Skeletal muscle tissue (tissue), 3 donors: ENCODE measurements at regions not wholly inside any gene's neighbourhood (a gene's known extent, or its start where the extent isn't known, plus 50 kb on each side); places are given as distances from the start of the nearest gene placed in this dataset.

Experiments
- H3K27ac ChIP-seq: one replicate; pipeline ENCODE4 v1.7.0; 2013; ENCODE audit warnings: mild to moderate bottlenecking, low read depth, low read length, inconsistent platforms
- H3K27me3 ChIP-seq, 3 donors: one replicate each; pipeline ENCODE4 v1.7.0; 2013; ENCODE audit warnings: low read length in 3 of 3; ENCODE audit not compliant: control insufficient read depth in 3 of 3, insufficient read depth in 3 of 3
- H3K36me3 ChIP-seq, 3 donors: one replicate each; pipeline ENCODE4 v1.7.0; 2013; ENCODE audit warnings: low read length in 3 of 3; ENCODE audit not compliant: control insufficient read depth in 3 of 3, insufficient read depth in 3 of 3
- H3K4me1 ChIP-seq, 3 donors: one replicate each; pipeline ENCODE4 v1.7.0; 2013; ENCODE audit warnings: low read length in 3 of 3, mild to moderate bottlenecking in 3 of 3; ENCODE audit not compliant: control insufficient read depth in 3 of 3, insufficient read depth in 3 of 3
- H3K4me3 ChIP-seq, 3 donors: one replicate each; pipeline ENCODE4 v1.7.0; 2013; ENCODE audit warnings: low read length in 3 of 3
- H3K9ac ChIP-seq, 3 donors: one replicate each; pipeline ENCODE4 v1.7.0; 2013; ENCODE audit warnings: low read length in 3 of 3, mild to moderate bottlenecking in 3 of 3, moderate library complexity in 2 of 3, low read depth in 1 of 3
- H3K9me3 ChIP-seq, 3 donors: one replicate each; pipeline ENCODE4 v1.7.0; 2013; ENCODE audit warnings: low read length in 3 of 3; ENCODE audit not compliant: control insufficient read depth in 3 of 3
- donor health status: Osteomylitis.

GRCh38 chr6:148217051-148217450 lies 125.6 kb upstream of the SASH1 start:
- no peak overlapping the region for H3K9ac ChIP-seq
- no peaks in the 10 kb centered on the region for H3K36me3 ChIP-seq
- H3K4me3 ChIP-seq: no peak overlapping the region
- no peaks in the 10 kb centered on the region for H3K9me3 ChIP-seq
- no peak overlapping the region for H3K27ac ChIP-seq
- peaks cover 0 to 9% (median 0%) of the 10 kb centered on the region in 3 donors for H3K4me1 ChIP-seq
- no peaks in the 10 kb centered on the region for H3K27me3 ChIP-seq

- peaks cover 0 to 9% (median 0%) of the 10 kb centered on the region in 3 donors for H3K4me1 ChIP-seq
- H3K27ac ChIP-seq: no peak overlapping the region
- no peaks in the 10 kb centered on the region for H3K36me3 ChIP-seq
- H3K9me3 ChIP-seq: no peaks in the 10 kb centered on the region
- H3K27me3 ChIP-seq: no peaks in the 10 kb centered on the region
- no peak overlapping the region for H3K4me3 ChIP-seq
- H3K9ac ChIP-seq: no peak overlapping the region
These were observed 124.7 kb upstream of the SASH1 start for GRCh38 chr6:148217921-148218320.

- H3K27me3 ChIP-seq: no peaks in the 10 kb centered on the region
- no peak overlapping the region for H3K9ac ChIP-seq
- no peaks in the 10 kb centered on the region for H3K9me3 ChIP-seq
- H3K4me3 ChIP-seq: no peak overlapping the region
- no peak overlapping the region for H3K27ac ChIP-seq
- H3K36me3 ChIP-seq: no peaks in the 10 kb centered on the region
- peaks cover 0 to 9% (median 0%) of the 10 kb centered on the region in 3 donors for H3K4me1 ChIP-seq
These were observed 123.9 kb upstream of the SASH1 start for GRCh38 chr6:148218542-148219258.

GRCh38 chr6:148221196-148221979 lies 121.2 kb upstream of the SASH1 start:
- Histone ChIP-seq H3K9me3 (no peaks in the 10 kb centered on the region), H3K27ac (no peak overlapping the region), H3K27me3 (no peaks in the 10 kb centered on the region), H3K4me1 (peaks cover 0 to 9% (median 0%) of the 10 kb centered on the region in 3 donors), H3K4me3 (no peak overlapping the region), H3K9ac (no peak overlapping the region), H3K36me3 (no peaks in the 10 kb centered on the region)

DNA sequence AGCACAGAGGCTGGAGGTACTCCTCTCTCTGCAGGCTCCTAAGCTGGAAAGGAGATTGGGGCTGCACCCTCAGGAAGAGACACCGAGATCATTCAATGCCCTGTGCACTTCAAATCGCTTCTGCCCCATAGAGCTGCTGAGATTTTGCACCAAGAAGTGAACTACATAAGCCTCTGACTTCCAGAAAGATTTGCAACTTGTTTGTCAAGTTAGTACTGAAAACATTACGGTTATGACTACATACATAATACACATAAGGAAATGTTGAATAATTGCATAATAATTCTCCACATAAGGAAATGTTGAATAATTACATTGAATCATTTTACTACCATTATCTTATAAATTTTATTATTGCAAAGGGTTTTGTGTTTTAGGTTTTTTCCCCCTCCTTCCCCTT lies 120.3 kb upstream of the SASH1 start:
- Histone ChIP-seq H3K9me3 (no peaks in the 10 kb centered on the region), H3K27ac (no peak overlapping the region), H3K4me3 (no peak overlapping the region), H3K4me1 (peaks cover 0 to 9% (median 0%) of the 10 kb centered on the region in 3 donors), H3K27me3 (no peaks in the 10 kb centered on the region), H3K9ac (no peak overlapping the region), H3K36me3 (no peaks in the 10 kb centered on the region)

DNA sequence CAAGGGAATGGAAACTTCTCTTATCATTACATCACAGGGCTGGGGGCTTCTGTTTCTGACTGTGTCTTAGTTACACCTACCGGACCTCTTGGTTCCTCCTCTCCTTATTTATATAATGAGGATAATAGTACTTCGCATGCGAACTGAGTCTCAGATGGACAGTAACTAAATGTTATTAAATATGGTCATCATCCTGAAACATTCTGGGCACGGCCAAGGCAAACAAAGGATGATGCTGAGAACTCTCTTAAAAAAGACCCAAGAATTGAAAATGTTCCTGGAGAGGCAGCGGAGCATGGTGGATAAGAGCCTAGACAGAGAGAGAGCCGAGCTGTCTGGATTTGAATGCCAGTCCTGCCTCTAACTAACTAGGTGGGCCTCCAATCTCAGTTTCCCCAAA lies 119.8 kb upstream of the SASH1 start:
- Histone ChIP-seq H3K9ac (no peak overlapping the region), H3K36me3 (no peaks in the 10 kb centered on the region), H3K4me1 (peaks cover 0 to 9% (median 0%) of the 10 kb centered on the region in 3 donors), H3K4me3 (no peak overlapping the region), H3K9me3 (no peaks in the 10 kb centered on the region), H3K27me3 (no peaks in the 10 kb centered on the region), H3K27ac (no peak overlapping the region)

GRCh38 chr6:148223424-148223842 lies 119.2 kb upstream of the SASH1 start:
- no peaks in the 10 kb centered on the region for H3K9me3 ChIP-seq
- H3K27me3 ChIP-seq: no peaks in the 10 kb centered on the region
- no peak overlapping the region for H3K9ac ChIP-seq
- no peak overlapping the region for H3K4me3 ChIP-seq
- no peak overlapping the region for H3K27ac ChIP-seq
- H3K36me3 ChIP-seq: no peaks in the 10 kb centered on the region
- peaks cover 0 to 6% (median 0%) of the 10 kb centered on the region in 3 donors for H3K4me1 ChIP-seq

DNA sequence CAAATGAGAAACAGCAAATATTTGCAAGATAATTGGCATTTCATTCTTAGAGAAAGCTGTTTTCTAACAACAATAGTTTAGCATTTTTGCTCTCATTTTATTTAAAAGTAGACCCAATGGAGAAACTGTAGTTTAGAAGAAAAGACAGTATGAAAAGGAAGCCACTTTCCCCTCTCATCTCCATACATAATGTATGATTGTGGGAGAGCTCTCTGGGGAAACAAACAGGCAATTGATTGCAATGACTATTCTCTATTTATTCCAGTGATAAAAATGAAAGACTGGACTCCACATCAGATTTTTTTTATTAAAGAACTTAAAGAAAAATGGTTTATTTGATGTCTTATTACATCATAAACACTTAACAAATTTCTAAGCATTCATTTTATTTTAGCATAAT lies 116.8 kb upstream of the SASH1 start:
- Histone ChIP-seq H3K9ac (no peak overlapping the region), H3K4me3 (no peak overlapping the region), H3K27me3 (no peaks in the 10 kb centered on the region), H3K4me1 (no peaks in the 10 kb centered on the region), H3K9me3 (no peaks in the 10 kb centered on the region), H3K36me3 (no peaks in the 10 kb centered on the region), H3K27ac (no peak overlapping the region)

DNA sequence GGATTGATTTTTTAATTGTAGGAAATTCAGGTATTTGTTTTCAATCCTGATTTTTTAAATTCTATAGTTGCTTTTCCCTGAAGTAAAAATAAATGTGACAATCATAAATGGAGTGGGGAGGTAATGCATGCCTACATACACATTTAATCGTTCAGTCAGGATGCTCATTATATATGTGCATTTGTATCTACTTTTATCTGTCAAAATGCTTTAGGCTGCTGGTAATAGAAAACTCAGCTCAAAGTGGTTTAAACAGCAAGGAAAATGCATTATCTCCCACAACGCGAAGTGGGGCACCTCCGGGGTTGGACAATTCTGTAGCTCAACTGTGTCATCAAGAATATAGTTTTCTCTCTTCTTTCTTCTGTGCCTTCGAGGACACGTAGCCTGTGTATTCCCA lies 116.4 kb upstream of the SASH1 start:
- Histone ChIP-seq H3K27ac (no peak overlapping the region), H3K4me1 (no peaks in the 10 kb centered on the region), H3K27me3 (no peaks in the 10 kb centered on the region), H3K9ac (no peak overlapping the region), H3K4me3 (no peak overlapping the region), H3K36me3 (no peaks in the 10 kb centered on the region), H3K9me3 (no peaks in the 10 kb centered on the region)

DNA sequence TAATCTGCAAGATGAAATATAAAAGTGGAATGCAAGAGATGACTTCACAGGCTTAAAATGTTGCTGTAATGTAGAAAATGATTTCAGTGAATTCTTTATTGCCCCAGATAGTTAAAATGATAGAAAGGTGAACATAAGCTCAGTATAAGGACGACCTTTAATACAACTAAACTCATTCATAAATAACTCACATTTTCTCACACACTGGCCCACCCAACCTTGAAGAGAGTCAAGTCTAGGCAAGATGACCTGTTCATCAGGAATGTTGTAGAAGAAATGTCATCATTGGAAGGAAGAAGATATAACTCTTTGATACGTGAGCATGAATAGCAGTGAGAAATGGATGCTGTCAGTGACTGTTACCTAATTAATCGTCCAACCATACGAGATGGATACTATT lies 111.1 kb upstream of the SASH1 start:
- H3K27ac ChIP-seq: no peak overlapping the region
- H3K36me3 ChIP-seq: no peaks in the 10 kb centered on the region
- H3K9me3 ChIP-seq: no peaks in the 10 kb centered on the region
- H3K4me1 ChIP-seq: no peaks in the 10 kb centered on the region
- H3K27me3 ChIP-seq: no peaks in the 10 kb centered on the region
- no peak overlapping the region for H3K4me3 ChIP-seq
- no peak overlapping the region for H3K9ac ChIP-seq
